ENCODE measurements at regions not wholly inside any gene's neighbourhood (a gene's known extent, or its start where the extent isn't known, plus 50 kb on each side); places are given as distances from the start of the nearest gene placed in this dataset.

DNA sequence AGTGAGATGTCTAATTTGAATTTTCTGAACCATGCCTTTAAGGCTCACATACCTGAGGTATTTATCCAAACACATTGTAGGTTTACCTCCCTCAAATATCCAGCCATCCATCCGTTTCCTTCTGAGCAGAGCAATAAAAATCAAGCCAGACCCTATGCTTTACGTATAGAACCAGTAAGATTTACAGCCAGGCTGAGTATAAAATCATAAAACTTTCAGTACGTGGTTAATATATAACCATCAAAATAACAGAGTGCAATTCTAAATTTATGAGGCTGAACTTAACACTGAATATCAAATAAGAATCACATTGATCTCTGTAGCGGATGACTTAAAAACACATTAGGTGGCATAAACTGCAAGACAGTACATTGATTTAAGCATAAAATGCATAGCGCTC, 877.9 kb upstream of the WWC1 start:
- Histone ChIP-seq H3K27me3 (ENCODE audit: control insufficient read depth in 1 of 2, insufficient read depth in 2 of 2, low read length in 2 of 2) (no peaks in the 10 kb centered on the region), H2AFZ (ENCODE audit: low read length) (no peak overlapping the region), H3K4me2 (ENCODE audit: low read depth, low read length) (no peak overlapping the region), H3K4me3 (replicated peaks in 1 of 3; ENCODE audit: insufficient read depth in 1 of 3, low read depth in 2 of 3, low read length in 3 of 3) (no peak overlapping the region), H3K9me3 (ENCODE audit: low read length) (no peaks in the 10 kb centered on the region), H3K27ac (ENCODE audit: extremely low read length, insufficient read depth, low read length) (no peak overlapping the region), H3K9ac (ENCODE audit: insufficient read depth, low read depth, low read length) (no peak overlapping the region), H3K4me1 (ENCODE audit: insufficient read depth, low read length) (no peaks in the 10 kb centered on the region), H3K79me2 (ENCODE audit: insufficient read depth, low read length) (no peaks in the 10 kb centered on the region), H3K36me3 (replicated peaks in 1 of 2; ENCODE audit: control insufficient read depth in 1 of 2, insufficient read depth in 2 of 2, low read length in 2 of 2) (no peaks in the 10 kb centered on the region), H4K20me1 (ENCODE audit: insufficient read depth, low read length) (no peaks in the 10 kb centered on the region)
- ATAC-seq (no peak), FAIRE-seq (no peak), DNase-seq (ENCODE audit: low spot score) (no peak)
- no peak for TF ChIP-seq ZNF253 (CRISPR knock-in tag; IDR thresholded peaks at IDR 0.05; ENCODE audit: borderline replicate concordance)
- TF ChIP-seq ZNF782 (CRISPR knock-in tag; IDR thresholded peaks at IDR 0.05; ENCODE audit: borderline replicate concordance) = no peak
- ChIA-PET CTCF (ENCODE audit: low intra/inter-chr PET ratio, low total read pairs) (no interaction called here), POLR2A (no interaction called here)
- intact Hi-C loops (cut with micrococcal nuclease; ENCODE audit: unreplicated experiment) (no loop called here), in situ Hi-C loops (cut with HindIII; ENCODE audit: extremely low pct_ligation_motif_present, low pct_unique_long_range_greater_than_20kb) (no loop called here)
- no TSS peak for BruUV-seq (replicated peaks)
- WGBS (ENCODE audit: low lambda C conversion rate) = 28% methylated on average over 5 of the region's 5 CpGs

DNA sequence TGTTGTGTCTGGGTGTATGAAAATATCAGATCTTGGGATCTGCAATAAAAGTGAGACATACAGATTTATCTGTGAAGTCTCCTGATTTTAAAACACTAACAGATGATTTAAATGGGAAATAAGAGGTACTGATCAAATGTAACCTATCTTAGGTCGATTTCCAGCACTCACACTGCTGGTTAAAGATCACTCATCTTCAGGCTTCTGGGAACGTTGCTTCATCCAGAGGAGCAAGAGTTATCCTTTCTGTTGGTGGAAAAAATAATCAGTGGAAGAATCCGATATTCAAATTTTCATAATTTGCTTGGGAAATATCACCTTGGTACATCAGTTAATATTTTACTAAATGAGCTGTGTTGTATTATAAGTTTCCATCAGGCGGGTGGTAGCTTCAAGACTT, 876.8 kb upstream of the WWC1 start:
- intact Hi-C loops (cut with micrococcal nuclease; ENCODE audit: unreplicated experiment) = no loop called here
- Histone ChIP-seq H4K20me1 (ENCODE audit: insufficient read depth, low read length) (no peaks in the 10 kb centered on the region), H3K4me3 (replicated peaks in 1 of 3; ENCODE audit: insufficient read depth in 1 of 3, low read depth in 2 of 3, low read length in 3 of 3) (no peak overlapping the region), H3K79me2 (ENCODE audit: insufficient read depth, low read length) (no peaks in the 10 kb centered on the region), H3K27ac (ENCODE audit: extremely low read length, insufficient read depth, low read length) (no peak overlapping the region), H3K36me3 (replicated peaks in 1 of 2; ENCODE audit: control insufficient read depth in 1 of 2, insufficient read depth in 2 of 2, low read length in 2 of 2) (no peaks in the 10 kb centered on the region), H3K4me2 (ENCODE audit: low read depth, low read length) (no peak overlapping the region), H3K4me1 (ENCODE audit: insufficient read depth, low read length) (no peaks in the 10 kb centered on the region), H3K9me3 (ENCODE audit: low read length) (no peaks in the 10 kb centered on the region), H3K27me3 (ENCODE audit: control insufficient read depth in 1 of 2, insufficient read depth in 2 of 2, low read length in 2 of 2) (no peaks in the 10 kb centered on the region), H3K9ac (ENCODE audit: insufficient read depth, low read depth, low read length) (no peak overlapping the region), H2AFZ (ENCODE audit: low read length) (no peak overlapping the region)
- no peak for DNase-seq (ENCODE audit: low spot score)
- in situ Hi-C loops (cut with HindIII; ENCODE audit: extremely low pct_ligation_motif_present, low pct_unique_long_range_greater_than_20kb) = no loop called here
- ATAC-seq = no peak
- 10% methylated on average over 4 of the region's 4 CpGs for WGBS (ENCODE audit: low lambda C conversion rate)
- CTCF ChIA-PET (ENCODE audit: low intra/inter-chr PET ratio, low total read pairs) = no interaction called here
- POLR2A ChIA-PET = no interaction called here
- no TSS peak for BruUV-seq (replicated peaks)
- FAIRE-seq = no peak
- no peak for TF ChIP-seq ZMYM4 (CRISPR knock-in tag; IDR thresholded peaks at IDR 0.05)
- no peak for TF ChIP-seq ZNF280B (CRISPR knock-in tag; IDR thresholded peaks at IDR 0.05; ENCODE audit: borderline replicate concordance)
- TF ChIP-seq KDM6A (CRISPR knock-in tag; IDR thresholded peaks at IDR 0.05; ENCODE audit: low read depth) = no peak
- TF ChIP-seq DZIP1 (CRISPR knock-in tag; IDR thresholded peaks at IDR 0.05) = no peak
- no peak for TF ChIP-seq KAT7 (CRISPR knock-in tag; IDR thresholded peaks at IDR 0.05; ENCODE audit: borderline replicate concordance)
- no peak for TF ChIP-seq TP53 (CRISPR knock-in tag; conservative IDR thresholded peaks at IDR 0.05)
- no peak for TF ChIP-seq DMTF1 (CRISPR knock-in tag; IDR thresholded peaks at IDR 0.05)
- TF ChIP-seq, protein P1, sequence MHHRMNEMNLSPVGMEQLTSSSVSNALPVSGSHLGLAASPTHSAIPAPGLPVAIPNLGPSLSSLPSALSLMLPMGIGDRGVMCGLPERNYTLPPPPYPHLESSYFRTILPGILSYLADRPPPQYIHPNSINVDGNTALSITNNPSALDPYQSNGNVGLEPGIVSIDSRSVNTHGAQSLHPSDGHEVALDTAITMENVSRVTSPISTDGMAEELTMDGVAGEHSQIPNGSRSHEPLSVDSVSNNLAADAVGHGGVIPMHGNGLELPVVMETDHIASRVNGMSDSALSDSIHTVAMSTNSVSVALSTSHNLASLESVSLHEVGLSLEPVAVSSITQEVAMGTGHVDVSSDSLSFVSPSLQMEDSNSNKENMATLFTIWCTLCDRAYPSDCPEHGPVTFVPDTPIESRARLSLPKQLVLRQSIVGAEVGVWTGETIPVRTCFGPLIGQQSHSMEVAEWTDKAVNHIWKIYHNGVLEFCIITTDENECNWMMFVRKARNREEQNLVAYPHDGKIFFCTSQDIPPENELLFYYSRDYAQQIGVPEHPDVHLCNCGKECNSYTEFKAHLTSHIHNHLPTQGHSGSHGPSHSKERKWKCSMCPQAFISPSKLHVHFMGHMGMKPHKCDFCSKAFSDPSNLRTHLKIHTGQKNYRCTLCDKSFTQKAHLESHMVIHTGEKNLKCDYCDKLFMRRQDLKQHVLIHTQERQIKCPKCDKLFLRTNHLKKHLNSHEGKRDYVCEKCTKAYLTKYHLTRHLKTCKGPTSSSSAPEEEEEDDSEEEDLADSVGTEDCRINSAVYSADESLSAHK (CRISPR knock-in tag; IDR thresholded peaks at IDR 0.05; ENCODE audit: borderline replicate concordance) = no peak
